ENCODE measurements at regions not wholly inside any gene's neighbourhood (a gene's known extent, or its start where the extent isn't known, plus 50 kb on each side); places are given as distances from the start of the nearest gene placed in this dataset.
"Not testable (repeated sequence)": the region's sequence is repeated elsewhere in the genome, so short reads cannot be mapped to it uniquely, and the experiment has no call there.

GRCh38 chr6:147961481-147962141, 381.0 kb upstream of the SASH1 start:
- Histone ChIP-seq H4K20me1 (ENCODE audit: low read length) (no peaks in the 10 kb centered on the region), H3K4me2 (ENCODE audit: low read length) (no peak overlapping the region), H3K9ac (ENCODE audit: low read length) (no peak overlapping the region), H2AFZ (ENCODE audit: low read length) (no peak overlapping the region), H3K27me3 (ENCODE audit: low read length) (no peaks in the 10 kb centered on the region), H3K79me2 (ENCODE audit: low read length) (no peaks in the 10 kb centered on the region), H3K36me3 (ENCODE audit: low read depth, low read length) (no peaks in the 10 kb centered on the region), H3K9me3 (ENCODE audit: low read length) (no peaks in the 10 kb centered on the region), H3K27ac (ENCODE audit: low read length) (no peak overlapping the region), H3K9me2 (replicated peaks; ENCODE audit: low read length) (no peaks in the 10 kb centered on the region), H3K4me1 (ENCODE audit: insufficient read depth, low read length) (no peaks in the 10 kb centered on the region), H3F3A (ENCODE audit: low read length, unreplicated experiment) (no peaks in the 10 kb centered on the region), H3K4me3 (ENCODE audit: low read length) (no peak overlapping the region)
- POLR2A ChIA-PET (ENCODE audit: unreplicated experiment), result no interaction called here
- TF ChIP-seq EZH2phosphoT487 (IDR thresholded peaks at IDR 0.05; ENCODE audit: borderline replicate concordance, low read length), result no peak
- no TSS peak for BruUV-seq (replicated peaks)
- CTCF ChIA-PET, result no interaction called here
- ATAC-seq (no peak), DNase-seq (no peak)
- intact Hi-C loops (cut with micrococcal nuclease), result no loop called here

DNA sequence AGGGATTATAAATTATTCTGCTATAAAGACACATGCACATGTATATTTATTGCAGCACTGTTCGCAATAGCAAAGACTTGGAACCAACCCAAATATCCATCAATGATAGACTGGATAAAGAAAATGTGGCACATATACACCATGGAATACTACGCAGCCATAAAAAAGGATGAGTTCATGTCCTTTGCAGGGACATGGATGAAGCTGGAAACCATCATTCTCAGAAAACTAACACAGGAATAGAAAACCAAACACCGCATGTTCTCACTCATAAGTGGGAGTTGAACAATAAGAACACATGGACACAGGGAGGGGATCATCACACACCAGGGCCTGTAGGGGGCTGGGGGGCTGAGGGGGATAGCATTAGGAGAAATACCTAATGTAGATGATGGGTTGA, 377.2 kb upstream of the SASH1 start:
- H3K27ac ChIP-seq (ENCODE audit: low read length); H2AFZ ChIP-seq (ENCODE audit: low read length); POLR2A ChIA-PET (ENCODE audit: unreplicated experiment); H3K79me2 ChIP-seq (ENCODE audit: low read length); H3K9me3 ChIP-seq (ENCODE audit: low read length); ATAC-seq; CTCF ChIA-PET; H3K4me2 ChIP-seq (ENCODE audit: low read length); H3F3A ChIP-seq (ENCODE audit: low read length, unreplicated experiment); DNase-seq; H3K4me1 ChIP-seq (ENCODE audit: insufficient read depth, low read length); H3K27me3 ChIP-seq (ENCODE audit: low read length); H3K9me2 ChIP-seq (replicated peaks; ENCODE audit: low read length); H3K9ac ChIP-seq (ENCODE audit: low read length); H3K36me3 ChIP-seq (ENCODE audit: low read depth, low read length); H3K4me3 ChIP-seq (ENCODE audit: low read length); H4K20me1 ChIP-seq (ENCODE audit: low read length); intact Hi-C loops (cut with micrococcal nuclease); BruUV-seq (replicated peaks): not testable (repeated sequence)

- POLR2A ChIA-PET (ENCODE audit: unreplicated experiment), result interaction anchor here (0.7 kb wide), 1 partner anchor 188 kb away, joined by 6 read pairs; no protein-coding TSS in a partner anchor
Measured at GRCh38 chr6:147970970-147971369, 371.7 kb upstream of the SASH1 start.

More at GRCh38 chr6:147970970-147971369, 371.7 kb upstream of the SASH1 start:
- Histone ChIP-seq H3K4me3 (ENCODE audit: low read length) (no peak overlapping the region), H2AFZ (ENCODE audit: low read length) (no peak overlapping the region), H3K4me1 (ENCODE audit: insufficient read depth, low read length) (peaks cover 17% of the 10 kb centered on the region), H3K9me3 (ENCODE audit: low read length) (no peaks in the 10 kb centered on the region), H3K27me3 (ENCODE audit: low read length) (no peaks in the 10 kb centered on the region), H4K20me1 (ENCODE audit: low read length) (no peaks in the 10 kb centered on the region), H3K9me2 (replicated peaks; ENCODE audit: low read length) (no peaks in the 10 kb centered on the region), H3K9ac (ENCODE audit: low read length) (no peak overlapping the region), H3K36me3 (ENCODE audit: low read depth, low read length) (no peaks in the 10 kb centered on the region), H3K27ac (ENCODE audit: low read length) (no peak overlapping the region), H3K4me2 (ENCODE audit: low read length) (no peak overlapping the region), H3F3A (ENCODE audit: low read length, unreplicated experiment) (no peaks in the 10 kb centered on the region), H3K79me2 (ENCODE audit: low read length) (no peaks in the 10 kb centered on the region)
- DNase-seq (peak; percentile 44), ATAC-seq (peak; percentile 58)
- TF ChIP-seq EZH2 (IDR thresholded peaks at IDR 0.05; ENCODE audit: low read length, unreplicated experiment) (no peak), EZH2phosphoT487 (IDR thresholded peaks at IDR 0.05; ENCODE audit: borderline replicate concordance, low read length) (no peak)
- TF ChIP-seq, protein P1, sequence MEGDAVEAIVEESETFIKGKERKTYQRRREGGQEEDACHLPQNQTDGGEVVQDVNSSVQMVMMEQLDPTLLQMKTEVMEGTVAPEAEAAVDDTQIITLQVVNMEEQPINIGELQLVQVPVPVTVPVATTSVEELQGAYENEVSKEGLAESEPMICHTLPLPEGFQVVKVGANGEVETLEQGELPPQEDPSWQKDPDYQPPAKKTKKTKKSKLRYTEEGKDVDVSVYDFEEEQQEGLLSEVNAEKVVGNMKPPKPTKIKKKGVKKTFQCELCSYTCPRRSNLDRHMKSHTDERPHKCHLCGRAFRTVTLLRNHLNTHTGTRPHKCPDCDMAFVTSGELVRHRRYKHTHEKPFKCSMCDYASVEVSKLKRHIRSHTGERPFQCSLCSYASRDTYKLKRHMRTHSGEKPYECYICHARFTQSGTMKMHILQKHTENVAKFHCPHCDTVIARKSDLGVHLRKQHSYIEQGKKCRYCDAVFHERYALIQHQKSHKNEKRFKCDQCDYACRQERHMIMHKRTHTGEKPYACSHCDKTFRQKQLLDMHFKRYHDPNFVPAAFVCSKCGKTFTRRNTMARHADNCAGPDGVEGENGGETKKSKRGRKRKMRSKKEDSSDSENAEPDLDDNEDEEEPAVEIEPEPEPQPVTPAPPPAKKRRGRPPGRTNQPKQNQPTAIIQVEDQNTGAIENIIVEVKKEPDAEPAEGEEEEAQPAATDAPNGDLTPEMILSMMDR (conservative IDR thresholded peaks at IDR 0.05; ENCODE audit: low read depth, low read length), result peak; percentile 61
- CTCF ChIA-PET, result interaction anchor here (0.7 kb wide), 1 partner anchor 464 kb away, joined by 5 read pairs; no protein-coding TSS in a partner anchor
- intact Hi-C loops (cut with micrococcal nuclease), result loop anchor here (5.0 kb wide), 1 partner anchor 116 kb away; no protein-coding TSS in a partner anchor
- no TSS peak for BruUV-seq (replicated peaks)

Measured in PC-3 (cell line).